GM20431 (cell line): ENCODE measurements at regions not wholly inside any gene's neighbourhood (a gene's known extent, or its start where the extent isn't known, plus 50 kb on each side); places are given as distances from the start of the nearest gene placed in this dataset.

Experiments used
- in situ Hi-C: fragments of 300-500 bp; cut with MseI, MboI; formaldehyde crosslinking; loops from one replicate; pipeline ENCODE4 v1.15.0; 2020; ENCODE audit warnings: low sequenced_read_pairs; ENCODE audit not compliant: unreplicated experiment

GRCh38 chr20:48090784-48091183 lies 305.5 kb upstream of the SULF2 start:
- in situ Hi-C loops, result no loop called here

DNA sequence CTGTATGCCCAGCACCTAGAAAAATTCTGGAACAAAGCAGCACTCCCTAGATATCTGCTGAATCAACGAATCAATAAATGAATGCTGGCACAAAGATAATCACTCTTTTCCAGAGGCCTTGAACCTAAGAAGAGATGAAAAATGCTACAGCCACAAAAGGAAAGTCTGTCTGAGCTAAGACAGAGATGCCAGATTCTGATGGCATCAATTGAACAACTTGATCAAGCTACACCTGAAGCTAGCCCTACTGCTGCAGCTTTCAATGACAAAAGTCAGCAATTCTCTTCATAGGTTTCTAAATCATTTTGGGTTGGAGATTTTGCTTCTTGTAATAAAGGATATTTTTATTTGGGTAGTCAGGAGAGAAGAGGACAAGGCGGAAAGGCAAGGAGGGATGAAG lies 305.0 kb upstream of the SULF2 start:
- in situ Hi-C loops, result no loop called here

GRCh38 chr20:48080583-48080982 lies 295.3 kb upstream of the SULF2 start:
- in situ Hi-C loops, result no loop called here

GRCh38 chr20:48079028-48079427 lies 293.7 kb upstream of the SULF2 start:
- in situ Hi-C loops, result no loop called here

- in situ Hi-C loops, result no loop called here
Observed at GRCh38 chr20:48076747-48077146, 291.5 kb upstream of the SULF2 start.

DNA sequence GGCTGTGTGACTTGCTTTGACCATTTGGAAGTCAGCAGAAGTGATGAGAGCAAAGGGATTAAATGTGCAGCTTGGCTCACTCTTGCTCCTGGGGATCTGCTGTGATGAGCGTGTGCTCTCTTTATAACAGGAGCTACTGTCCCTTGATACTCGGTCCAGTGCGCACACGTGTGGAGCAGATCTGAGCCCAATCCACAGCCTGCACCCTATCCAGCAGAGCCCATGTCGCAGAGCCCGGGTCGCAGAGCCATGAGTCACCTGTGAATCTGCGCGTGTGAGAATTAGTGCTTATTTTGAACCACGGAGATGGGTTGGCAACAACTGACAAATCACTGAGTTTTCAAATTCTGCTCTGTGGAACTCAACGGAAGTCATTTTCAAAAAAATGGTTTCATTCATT lies 291.0 kb upstream of the SULF2 start:
- in situ Hi-C loops, result no loop called here

DNA sequence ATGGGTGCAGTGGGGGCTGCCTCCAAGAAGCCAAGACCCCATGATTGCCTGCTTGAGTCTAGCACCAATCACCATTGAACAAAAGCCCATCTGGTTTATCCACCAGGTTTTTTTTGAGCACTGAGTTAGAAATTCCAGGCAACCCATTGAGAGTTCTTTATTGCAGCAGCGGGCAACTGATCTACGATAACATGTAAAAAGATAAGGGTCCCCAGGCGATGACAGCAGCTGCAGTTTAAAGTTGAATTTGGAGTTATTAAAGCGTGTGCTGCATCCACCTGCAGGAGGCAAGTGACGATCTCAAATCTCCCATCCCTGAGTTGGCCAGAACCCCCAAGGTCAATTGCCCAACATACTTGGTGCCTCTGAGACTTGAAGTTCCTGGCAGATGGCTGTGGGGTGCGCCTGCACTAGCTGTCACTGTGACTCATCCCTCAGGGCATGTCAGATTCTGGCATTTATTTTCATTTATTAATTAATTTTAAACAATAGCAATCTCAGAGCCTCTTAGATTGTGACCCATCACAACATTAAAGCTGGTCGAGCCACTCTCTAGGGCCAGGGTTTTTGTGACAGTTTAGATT lies 290.4 kb upstream of the SULF2 start:
- in situ Hi-C loops, result no loop called here

DNA sequence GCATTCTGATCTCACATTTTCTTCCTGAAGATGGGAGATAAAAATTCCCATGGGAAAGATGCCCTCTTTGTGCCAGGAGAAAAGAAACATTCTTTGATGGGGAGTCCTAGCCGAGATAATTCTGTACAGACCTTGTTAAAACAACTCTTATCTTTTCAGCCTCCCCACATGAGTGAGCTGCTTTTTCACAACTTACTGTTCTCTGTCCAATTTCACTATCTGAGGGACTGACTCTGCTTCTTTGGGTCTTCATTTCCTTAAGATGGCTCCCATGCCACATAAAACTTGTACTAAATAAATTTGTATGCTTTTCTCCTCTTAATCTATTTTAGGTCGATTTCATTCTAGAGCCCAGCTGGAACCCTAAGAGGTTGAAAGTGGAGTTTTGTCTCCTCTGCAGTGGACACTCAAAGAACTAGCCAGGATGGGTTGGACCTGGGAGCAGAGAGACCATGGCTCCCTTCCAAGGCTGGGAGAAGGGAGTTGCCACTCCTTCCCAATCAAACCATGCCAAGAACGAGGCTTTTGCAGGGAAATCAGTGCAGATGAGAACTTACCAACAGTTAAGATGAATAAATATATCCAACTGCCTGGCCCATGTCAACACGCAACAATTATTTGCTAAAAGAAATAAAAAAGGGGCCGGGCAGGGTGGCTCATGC lies 285.8 kb upstream of the SULF2 start:
- in situ Hi-C loops, result no loop called here

GRCh38 chr20:48069596-48069995 lies 284.3 kb upstream of the SULF2 start:
- in situ Hi-C loops, result no loop called here

DNA sequence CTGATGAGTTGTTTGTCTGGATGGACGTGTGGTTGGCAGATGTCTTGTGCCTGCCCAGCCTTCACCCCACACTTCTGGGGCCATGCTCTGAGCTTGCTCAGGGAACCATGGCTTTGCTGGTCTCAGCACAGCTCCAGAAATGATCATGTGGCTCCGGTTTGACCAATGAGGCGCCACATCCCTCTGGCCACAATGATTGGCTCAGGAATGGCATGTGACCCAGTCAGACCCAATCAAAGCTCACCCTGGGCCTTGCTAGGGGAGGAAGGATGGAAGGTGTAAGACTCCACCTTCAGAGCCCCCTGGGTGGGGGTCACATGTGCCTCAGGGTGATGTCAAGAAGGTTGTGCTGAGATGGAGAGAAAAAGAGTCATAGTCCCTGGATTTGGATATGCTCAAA lies 281.6 kb upstream of the SULF2 start:
- in situ Hi-C loops, result no loop called here

- in situ Hi-C loops, result no loop called here
Observed at GRCh38 chr20:48066246-48066645, 281.0 kb upstream of the SULF2 start.

DNA sequence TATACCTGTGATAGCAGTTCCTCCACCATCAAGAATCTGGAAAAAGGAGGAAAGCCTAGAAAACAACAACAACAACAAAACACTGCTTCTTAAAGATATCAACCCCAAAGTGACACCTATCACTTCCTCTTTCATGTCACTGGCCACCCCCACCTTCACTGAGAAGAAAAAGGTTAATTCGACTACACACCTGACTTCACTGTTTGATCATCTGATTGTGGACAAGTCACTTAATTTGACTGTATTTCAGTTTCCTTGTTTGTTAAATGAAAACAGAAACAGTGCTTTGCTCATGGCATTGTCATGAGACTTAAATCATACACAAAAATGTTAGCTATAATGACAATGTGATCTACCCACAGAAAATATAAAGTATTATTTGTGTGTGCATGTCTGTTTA lies 280.6 kb upstream of the SULF2 start:
- in situ Hi-C loops, result no loop called here

DNA sequence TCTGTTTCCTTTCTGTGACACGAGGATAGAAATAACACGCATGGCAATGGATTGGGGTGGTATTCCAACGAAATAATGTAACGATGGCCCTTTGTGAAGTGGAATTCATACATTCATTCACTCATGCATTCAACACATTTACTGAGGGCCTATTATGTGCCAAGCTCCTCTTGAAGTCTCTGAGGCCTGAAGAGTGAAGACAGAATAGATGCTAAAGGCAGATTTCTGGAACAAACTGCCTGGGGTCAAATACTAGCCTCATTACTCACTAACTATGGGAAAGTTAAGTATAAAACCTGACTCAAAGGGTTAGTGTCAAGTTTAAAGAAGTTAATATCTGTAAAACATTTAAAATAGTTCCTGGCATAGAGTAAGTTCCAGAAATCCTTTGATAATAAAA lies 279.6 kb upstream of the SULF2 start:
- in situ Hi-C loops, result no loop called here

DNA sequence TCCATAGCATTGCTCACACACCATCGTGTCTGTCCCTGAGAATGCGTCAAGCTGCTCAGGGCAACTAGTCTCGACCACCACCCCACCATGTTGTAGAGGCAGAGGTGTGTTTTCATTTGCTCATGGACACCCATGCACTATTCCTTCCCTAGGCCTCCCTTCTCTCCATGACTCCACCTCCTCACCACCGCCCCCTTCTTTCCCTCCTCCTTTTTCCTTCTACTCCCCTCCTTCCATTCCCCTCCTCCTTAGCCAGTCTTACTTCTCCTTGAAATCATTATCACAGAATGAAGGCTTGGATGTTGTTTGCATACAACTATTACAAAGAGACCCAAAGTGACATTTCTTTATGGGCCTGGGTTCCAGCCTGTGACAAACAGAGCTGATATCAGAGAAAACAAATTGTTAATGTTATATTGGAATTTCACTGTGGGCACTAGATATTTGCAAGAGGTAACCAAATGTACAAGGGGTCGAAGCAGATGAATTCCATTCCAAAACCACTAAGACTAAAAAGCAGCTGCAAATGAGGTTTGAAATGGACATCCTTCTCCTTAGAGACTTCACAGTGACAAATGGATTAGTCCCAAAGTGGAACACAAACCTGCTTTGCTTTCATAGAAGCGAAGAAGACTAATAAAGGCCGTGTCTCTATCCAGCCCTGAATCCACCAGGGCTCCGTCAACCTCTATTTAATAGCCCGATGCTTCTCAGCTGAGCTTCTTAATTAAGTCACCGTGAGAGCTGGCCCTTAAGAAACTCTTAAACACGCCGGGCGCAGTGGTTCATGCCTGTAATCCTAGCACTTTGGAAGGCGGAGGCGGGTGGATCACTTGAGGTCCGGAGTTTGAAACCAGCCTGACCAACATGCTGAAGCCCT lies 275.8 kb upstream of the SULF2 start:
- in situ Hi-C loops, result no loop called here

GRCh38 chr20:48058611-48059559 lies 273.6 kb upstream of the SULF2 start:
- in situ Hi-C loops, result no loop called here

DNA sequence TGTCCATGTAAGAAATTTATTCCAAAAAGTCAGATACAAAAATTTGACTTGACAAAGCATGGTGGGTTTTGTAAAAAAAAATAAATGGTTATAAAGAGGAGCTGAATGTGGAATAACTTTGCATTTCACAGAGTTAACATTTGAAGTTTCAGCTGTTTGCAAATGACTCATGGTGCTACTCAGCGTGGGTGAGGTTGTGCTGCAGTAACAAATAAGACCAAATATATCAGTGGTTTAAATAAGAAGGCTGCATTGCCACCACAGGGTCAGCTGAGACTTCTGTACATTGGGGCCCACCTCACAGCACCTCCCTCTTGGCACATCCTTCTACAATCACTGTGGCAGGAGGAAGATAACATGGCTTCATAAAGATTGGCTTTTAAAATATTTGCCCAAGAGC lies 272.5 kb upstream of the SULF2 start:
- in situ Hi-C loops, result no loop called here

- in situ Hi-C loops, result no loop called here
Observed at GRCh38 chr20:48057251-48057650, 272.0 kb upstream of the SULF2 start.

DNA sequence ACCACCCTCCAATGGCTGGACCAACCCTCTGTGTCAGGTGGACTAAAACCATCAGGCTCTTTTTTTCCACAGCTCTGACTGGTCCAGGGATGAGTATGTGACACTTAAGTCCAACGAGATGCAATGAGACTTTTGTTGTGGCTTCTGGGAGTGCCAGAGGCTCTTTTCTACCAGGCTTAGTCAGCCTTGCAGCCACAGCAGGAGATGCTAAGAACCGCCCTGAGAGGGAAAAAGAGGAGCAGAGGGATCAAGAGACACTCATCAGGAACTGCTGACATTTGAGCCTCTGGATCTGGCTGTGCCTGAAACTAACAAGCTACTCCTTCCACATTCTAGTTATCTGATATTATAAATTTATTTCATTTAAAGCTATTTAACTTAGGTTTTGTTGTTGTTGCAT lies 270.9 kb upstream of the SULF2 start:
- in situ Hi-C loops, result no loop called here

- in situ Hi-C loops, result no loop called here
Observed at GRCh38 chr20:48054051-48054450, 268.8 kb upstream of the SULF2 start.

DNA sequence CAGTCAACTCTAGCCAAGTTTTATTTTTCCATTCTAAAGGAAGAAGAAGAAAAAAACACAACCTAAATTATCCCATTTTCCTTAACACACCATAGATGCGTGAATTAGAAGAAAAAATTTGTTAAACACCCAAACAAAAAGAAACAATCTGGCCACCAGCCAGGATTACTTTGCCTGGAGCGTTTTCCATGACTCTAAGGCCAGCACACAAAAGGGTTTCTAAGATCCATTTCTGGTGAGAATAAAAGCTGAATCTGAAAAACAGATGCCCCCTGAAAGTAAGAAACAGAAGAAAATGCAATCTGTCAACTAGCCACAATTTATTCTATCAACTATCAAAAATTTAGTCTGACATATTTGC lies 267.2 kb upstream of the SULF2 start:
- in situ Hi-C loops, result no loop called here
